HepG2 (cell line): ENCODE measurements at regions not wholly inside any gene's neighbourhood (a gene's known extent, or its start where the extent isn't known, plus 50 kb on each side); places are given as distances from the start of the nearest gene placed in this dataset.

Source experiments
- ATAC-seq: fragments of 200-7000 bp; cut with Tn5 transposase; 3 replicates; pipeline ENCODE4 v1.9.1; 2020; ENCODE audit warnings: mild to moderate bottlenecking, moderate library complexity
- BruUV-seq: library from RNA; stranded (reverse); fragments of 400-500 nt; replicated peaks from 2 replicates; lab custom pipeline; 2021; lab: Mats Ljungman, UMichigan
- CTCF ChIA-PET: fragments of 300-600 bp; formaldehyde crosslinking; extraction: SDS; loops from one replicate; lab custom pipeline; 2021; ENCODE audit warnings: low total read pairs, inconsistent platforms, low intra/inter-chr PET ratio; lab: Yijun Ruan, JAX
- POLR2A ChIA-PET: fragments of 350-600 bp; sonication (Branson Sonifier 250); formaldehyde crosslinking; loops from one replicate; lab custom pipeline; 2020; ENCODE audit warnings: antibody characterized with exemption, inconsistent platforms; lab: Yijun Ruan, JAX
- DNase-seq: peaks from one replicate; pipeline ENCODE4 v3.0.0-alpha.2; 2015; ENCODE audit warnings: low spot score
- FAIRE-seq: peaks from 3 replicates; lab custom pipeline; 2011; peaks lifted over from hg19 to GRCh38; lab: Jason Lieb, UNC
- H2AFZ ChIP-seq: one replicate; pipeline ENCODE4 v1.6.1; 2011; ENCODE audit warnings: low read length, inconsistent platforms
- H3K27ac ChIP-seq: fragments of 300-600 bp; 3 replicates; pipeline ENCODE4 v1.8.0; 2011; ENCODE audit warnings: mixed run types, mild to moderate bottlenecking, mixed read lengths, low read length, inconsistent platforms; ENCODE audit not compliant: insufficient read depth; ENCODE audit errors: extremely low read length
- H3K27me3 ChIP-seq, 2 experiments: fragments of 200-600 bp in 1 of 2; 2 replicates in 1 of 2; 3 replicates in 1 of 2; pipeline versions ENCODE4 v1.6.0 to v1.8.0; 2011; ENCODE audit warnings: low read length in 2 of 2, mild to moderate bottlenecking in 2 of 2, moderate library complexity in 2 of 2, inconsistent platforms in 1 of 2; ENCODE audit not compliant: insufficient read depth in 2 of 2, control insufficient read depth in 1 of 2
- H3K36me3 ChIP-seq, 2 experiments: fragments of 200-600 bp in 1 of 2; replicated peaks in 1 of 2; 2 replicates in 1 of 2; 3 replicates in 1 of 2; pipeline versions ENCODE4 v1.5.1 to v1.8.0; 2011; ENCODE audit warnings: low read length in 2 of 2, inconsistent platforms in 1 of 2; ENCODE audit not compliant: insufficient read depth in 2 of 2, control insufficient read depth in 1 of 2
- H3K4me1 ChIP-seq: 2 replicates; pipeline ENCODE4 v1.5.1; 2012; ENCODE audit warnings: low read length, inconsistent platforms; ENCODE audit not compliant: insufficient read depth
- H3K4me2 ChIP-seq: 2 replicates; pipeline ENCODE4 v1.6.0; 2011; ENCODE audit warnings: low read depth, low read length, inconsistent platforms
- H3K4me3 ChIP-seq, 3 experiments: fragments of 200-600 bp in 1 of 3; sonication (generic), shearing (Covaris generic) in 1 of 3; replicated peaks in 1 of 3; 2 replicates each; pipeline ENCODE4 v1.5.1; 2011 to 2016; ENCODE audit warnings: low read length in 3 of 3, inconsistent platforms in 2 of 3, low read depth in 2 of 3, mild to moderate bottlenecking in 2 of 3, control low read depth in 1 of 3, mixed read lengths in 1 of 3; ENCODE audit not compliant: insufficient read depth in 1 of 3
- H3K79me2 ChIP-seq: one replicate; pipeline ENCODE4 v1.6.1; 2011; ENCODE audit warnings: low read length, inconsistent platforms; ENCODE audit not compliant: insufficient read depth
- H3K9ac ChIP-seq: 2 replicates; pipeline ENCODE4 v1.6.0; 2011; ENCODE audit warnings: mild to moderate bottlenecking, low read depth, low read length, inconsistent platforms; ENCODE audit not compliant: insufficient read depth
- H3K9me3 ChIP-seq: 2 replicates; pipeline ENCODE4 v1.5.1; 2012; ENCODE audit warnings: mild to moderate bottlenecking, low read length
- H4K20me1 ChIP-seq: 2 replicates; pipeline ENCODE4 v1.6.0; 2011; ENCODE audit warnings: inconsistent platforms, mild to moderate bottlenecking, low read length, moderate library complexity; ENCODE audit not compliant: insufficient read depth
- CHCHD3 ChIP-seq: sonication (generic); formaldehyde crosslinking; IDR thresholded peaks from 2 replicates; pipeline ENCODE4 v1.8.0; 2022; ENCODE audit warnings: mild to moderate bottlenecking, missing genetic modification reagents, moderate library complexity
- EHMT2 ChIP-seq: fragments of 200-600 bp; sonication (generic); IDR thresholded peaks from 2 replicates; pipeline ENCODE4 v1.7.0; 2017; ENCODE audit warnings: antibody characterized with exemption, low read depth, low read length, borderline replicate concordance
- ETV5 ChIP-seq: IDR thresholded peaks from 2 replicates; pipeline ENCODE4 v1.6.1; 2018; ENCODE audit warnings: missing biosample characterization, missing genetic modification reagents, inconsistent platforms, borderline replicate concordance
- HMGA1 ChIP-seq: sonication (generic); formaldehyde crosslinking; conservative IDR thresholded peaks from 2 replicates; pipeline ENCODE4 v1.4.0; 2020; ENCODE audit warnings: missing genetic modification reagents
- ISX ChIP-seq: sonication (generic); formaldehyde crosslinking; conservative IDR thresholded peaks from 2 replicates; pipeline ENCODE4 v1.5.0; 2020; ENCODE audit warnings: missing genetic modification reagents
- MTF2 ChIP-seq: sonication (generic); formaldehyde crosslinking; IDR thresholded peaks from 2 replicates; pipeline ENCODE4 v1.5.0; 2020; ENCODE audit warnings: missing genetic modification reagents, borderline replicate concordance
- MYNN ChIP-seq: sonication (generic); formaldehyde crosslinking; IDR thresholded peaks from 2 replicates; pipeline ENCODE4 v1.4.0; 2020; ENCODE audit warnings: mild to moderate bottlenecking, low read depth, missing genetic modification reagents
- NFYB ChIP-seq: sonication (generic); formaldehyde crosslinking; IDR thresholded peaks from 2 replicates; pipeline ENCODE4 v1.4.0; 2020; ENCODE audit warnings: missing genetic modification reagents
- RBFOX2 ChIP-seq: fragments of 200-400 bp; formaldehyde crosslinking; IDR thresholded peaks from 2 replicates; pipeline ENCODE4 v1.6.1; 2017; ENCODE audit warnings: low read depth, mild to moderate bottlenecking, low read length
- RBM22 ChIP-seq: fragments of 200-400 bp; formaldehyde crosslinking; optimal IDR thresholded peaks from 2 replicates; pipeline ENCODE3; 2017; ENCODE audit warnings: mild to moderate bottlenecking, low read length, moderate library complexity
- ZFP36L2 ChIP-seq: sonication (generic); formaldehyde crosslinking; IDR thresholded peaks from 2 replicates; pipeline ENCODE4 v1.4.0; 2020; ENCODE audit warnings: missing genetic modification reagents
- ZKSCAN8 ChIP-seq: IDR thresholded peaks from 2 replicates; pipeline ENCODE4 v1.6.1; 2016; ENCODE audit warnings: borderline replicate concordance, missing genetic modification reagents, missing compliant biosample characterization
- ZNF101 ChIP-seq: sonication (generic); formaldehyde crosslinking; IDR thresholded peaks from 2 replicates; pipeline ENCODE4 v1.4.0; 2020; ENCODE audit warnings: mild to moderate bottlenecking, low read depth, missing genetic modification reagents, borderline replicate concordance
- ZNF569 ChIP-seq: sonication (generic); formaldehyde crosslinking; IDR thresholded peaks from 2 replicates; pipeline ENCODE4 v1.5.0; 2020; ENCODE audit warnings: mild to moderate bottlenecking, missing genetic modification reagents, moderate library complexity, borderline replicate concordance
- ZNF850 ChIP-seq: sonication (generic); formaldehyde crosslinking; conservative IDR thresholded peaks from 2 replicates; pipeline ENCODE4 v1.9.0; 2021; ENCODE audit warnings: mild to moderate bottlenecking, missing genetic modification reagents
- WGBS: methylation state at CpG from one replicate; pipeline ENCODE4 v1.1.6; 2017; ENCODE audit warnings: low lambda C conversion rate; 5-methylcytosine and 5-hydroxymethylcytosine counted together
- in situ Hi-C: cut with HindIII; loops from 2 replicates; pipeline ENCODE4 v1.10.0; 2017; ENCODE audit warnings: low pct_unique_long_range_greater_than_20kb; ENCODE audit not compliant: extremely low pct_ligation_motif_present
- intact Hi-C: fragments of 100-400 bp; cut with micrococcal nuclease; formaldehyde crosslinking; loops from one replicate; pipeline ENCODE4 v1.10.0; 2022; ENCODE audit not compliant: unreplicated experiment
- TF ChIP-seq, protein P1 (sequence below): sonication (generic); IDR thresholded peaks from 2 replicates; pipeline ENCODE4 v1.6.1; 2016; ENCODE audit warnings: low read depth, borderline replicate concordance
- TF ChIP-seq, protein P2 (sequence below): sonication (generic); formaldehyde crosslinking; IDR thresholded peaks from 2 replicates; pipeline ENCODE4 v1.9.0; 2021; ENCODE audit warnings: missing genetic modification reagents, mild to moderate bottlenecking, borderline replicate concordance
- TF ChIP-seq, protein P3 (sequence below): sonication (generic); formaldehyde crosslinking; IDR thresholded peaks from 2 replicates; pipeline ENCODE4 v1.4.0; 2020; ENCODE audit warnings: missing genetic modification reagents, mild to moderate bottlenecking, borderline replicate concordance
- TF ChIP-seq, protein P4 (sequence below): sonication (generic); formaldehyde crosslinking; IDR thresholded peaks from 2 replicates; pipeline ENCODE4 v1.4.0; 2020; ENCODE audit warnings: mild to moderate bottlenecking, missing genetic modification reagents

DNA sequence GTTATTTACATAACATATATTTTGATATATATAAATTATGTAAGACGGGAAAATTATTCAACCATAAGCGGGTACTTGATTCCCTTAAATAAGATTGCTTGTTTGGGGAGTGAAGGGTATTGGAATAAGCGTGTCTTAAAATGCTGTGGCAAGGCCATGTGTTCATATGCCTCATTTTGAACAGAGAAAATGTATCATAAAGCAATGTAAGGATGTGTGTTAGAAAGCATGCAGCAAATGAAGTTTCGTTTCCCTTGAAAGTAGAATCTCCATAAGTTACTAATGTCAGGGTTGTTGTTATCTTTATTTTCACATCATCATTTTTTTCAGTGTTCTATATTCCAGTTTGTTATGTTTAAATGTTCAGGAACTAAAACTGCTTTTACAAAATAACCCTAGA lies 465.6 kb downstream of the FOXG1 start:
- Histone ChIP-seq H3K4me1 (no peaks in the 10 kb centered on the region), H3K36me3 (no peaks in the 10 kb centered on the region), H3K27me3 (no peaks in the 10 kb centered on the region), H3K4me2 (no peak overlapping the region), H3K79me2 (no peaks in the 10 kb centered on the region), H2AFZ (no peak overlapping the region), H3K9me3 (peaks cover 29% of the 10 kb centered on the region), H3K27ac (no peak overlapping the region), H4K20me1 (no peaks in the 10 kb centered on the region), H3K9ac (no peak overlapping the region), H3K4me3 (no peak overlapping the region)
- DNase-seq, result no peak
- ChIA-PET CTCF (no interaction called here), POLR2A (no interaction called here)
- in situ Hi-C loops (no loop called here), intact Hi-C loops (no loop called here)
- no TSS peak for BruUV-seq
- TF ChIP-seq, protein P1, sequence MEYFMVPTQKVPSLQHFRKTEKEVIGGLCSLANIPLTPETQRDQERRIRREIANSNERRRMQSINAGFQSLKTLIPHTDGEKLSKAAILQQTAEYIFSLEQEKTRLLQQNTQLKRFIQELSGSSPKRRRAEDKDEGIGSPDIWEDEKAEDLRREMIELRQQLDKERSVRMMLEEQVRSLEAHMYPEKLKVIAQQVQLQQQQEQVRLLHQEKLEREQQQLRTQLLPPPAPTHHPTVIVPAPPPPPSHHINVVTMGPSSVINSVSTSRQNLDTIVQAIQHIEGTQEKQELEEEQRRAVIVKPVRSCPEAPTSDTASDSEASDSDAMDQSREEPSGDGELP, result no peak
- TF ChIP-seq, protein P2, sequence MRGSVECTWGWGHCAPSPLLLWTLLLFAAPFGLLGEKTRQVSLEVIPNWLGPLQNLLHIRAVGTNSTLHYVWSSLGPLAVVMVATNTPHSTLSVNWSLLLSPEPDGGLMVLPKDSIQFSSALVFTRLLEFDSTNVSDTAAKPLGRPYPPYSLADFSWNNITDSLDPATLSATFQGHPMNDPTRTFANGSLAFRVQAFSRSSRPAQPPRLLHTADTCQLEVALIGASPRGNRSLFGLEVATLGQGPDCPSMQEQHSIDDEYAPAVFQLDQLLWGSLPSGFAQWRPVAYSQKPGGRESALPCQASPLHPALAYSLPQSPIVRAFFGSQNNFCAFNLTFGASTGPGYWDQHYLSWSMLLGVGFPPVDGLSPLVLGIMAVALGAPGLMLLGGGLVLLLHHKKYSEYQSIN, result no peak
- TF ChIP-seq RBM22, result no peak
- TF ChIP-seq, protein P3, sequence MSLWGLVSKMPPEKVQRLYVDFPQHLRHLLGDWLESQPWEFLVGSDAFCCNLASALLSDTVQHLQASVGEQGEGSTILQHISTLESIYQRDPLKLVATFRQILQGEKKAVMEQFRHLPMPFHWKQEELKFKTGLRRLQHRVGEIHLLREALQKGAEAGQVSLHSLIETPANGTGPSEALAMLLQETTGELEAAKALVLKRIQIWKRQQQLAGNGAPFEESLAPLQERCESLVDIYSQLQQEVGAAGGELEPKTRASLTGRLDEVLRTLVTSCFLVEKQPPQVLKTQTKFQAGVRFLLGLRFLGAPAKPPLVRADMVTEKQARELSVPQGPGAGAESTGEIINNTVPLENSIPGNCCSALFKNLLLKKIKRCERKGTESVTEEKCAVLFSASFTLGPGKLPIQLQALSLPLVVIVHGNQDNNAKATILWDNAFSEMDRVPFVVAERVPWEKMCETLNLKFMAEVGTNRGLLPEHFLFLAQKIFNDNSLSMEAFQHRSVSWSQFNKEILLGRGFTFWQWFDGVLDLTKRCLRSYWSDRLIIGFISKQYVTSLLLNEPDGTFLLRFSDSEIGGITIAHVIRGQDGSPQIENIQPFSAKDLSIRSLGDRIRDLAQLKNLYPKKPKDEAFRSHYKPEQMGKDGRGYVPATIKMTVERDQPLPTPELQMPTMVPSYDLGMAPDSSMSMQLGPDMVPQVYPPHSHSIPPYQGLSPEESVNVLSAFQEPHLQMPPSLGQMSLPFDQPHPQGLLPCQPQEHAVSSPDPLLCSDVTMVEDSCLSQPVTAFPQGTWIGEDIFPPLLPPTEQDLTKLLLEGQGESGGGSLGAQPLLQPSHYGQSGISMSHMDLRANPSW (CRISPR knock-in tag), result no peak
- TF ChIP-seq ZNF569 (CRISPR knock-in tag), result no peak
- TF ChIP-seq ZNF101 (CRISPR knock-in tag), result no peak
- TF ChIP-seq MYNN (CRISPR knock-in tag), result no peak
- no peak for TF ChIP-seq ETV5 (CRISPR knock-in tag)
- no peak for TF ChIP-seq RBFOX2
- TF ChIP-seq, protein P4, sequence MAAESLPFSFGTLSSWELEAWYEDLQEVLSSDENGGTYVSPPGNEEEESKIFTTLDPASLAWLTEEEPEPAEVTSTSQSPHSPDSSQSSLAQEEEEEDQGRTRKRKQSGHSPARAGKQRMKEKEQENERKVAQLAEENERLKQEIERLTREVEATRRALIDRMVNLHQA (CRISPR knock-in tag), result no peak
- TF ChIP-seq CHCHD3, result no peak
- TF ChIP-seq ZKSCAN8 (CRISPR knock-in tag), result no peak
- no peak for TF ChIP-seq EHMT2
- no peak for TF ChIP-seq ZFP36L2 (CRISPR knock-in tag)
- TF ChIP-seq ISX, result no peak
- no peak for TF ChIP-seq HMGA1 (CRISPR knock-in tag)
- no peak for TF ChIP-seq ZNF850 (CRISPR knock-in tag)
- TF ChIP-seq MTF2, result no peak
- TF ChIP-seq NFYB (CRISPR knock-in tag), result no peak
- 11% methylated on average over 4 of the region's 4 CpGs for WGBS
- FAIRE-seq, result no peak
- ATAC-seq, result no peak
